ENCODE measurements at regions not wholly inside any gene's neighbourhood (a gene's known extent, or its start where the extent isn't known, plus 50 kb on each side); places are given as distances from the start of the nearest gene placed in this dataset.
"Not testable (repeated sequence)": the region's sequence is repeated elsewhere in the genome, so short reads cannot be mapped to it uniquely, and the experiment has no call there.

GRCh38 chr7:66413379-66414114 lies 208.4 kb downstream of the TPST1 start:
- ChIA-PET CTCF (interaction anchor here (0.5 to 1.6 kb wide), 6 partner anchors 12 to 259 kb away, joined by 3 to 4 read pairs (median 3); no protein-coding TSS in a partner anchor), POLR2A (no interaction called here)
- DNase-seq: peak; percentile 91
- Mint-ChIP-seq H3K27me3 (no peaks in the 10 kb centered on the region), H3K9me3 (no peaks in the 10 kb centered on the region), H3K4me1 (peaks cover 22% of the 10 kb centered on the region), H3K36me3 (ENCODE audit: low read depth) (no peaks in the 10 kb centered on the region), H3K27ac (peak overlapping the region; percentile 64), H3K4me3 (peak overlapping the region; percentile 68)

GRCh38 chr7:66415659-66416265 lies 210.6 kb downstream of the TPST1 start:
- POLR2A ChIA-PET: no interaction called here
- Mint-ChIP-seq H3K36me3 (ENCODE audit: low read depth) (no peaks in the 10 kb centered on the region), H3K27ac (no peak overlapping the region), H3K9me3 (no peaks in the 10 kb centered on the region), H3K27me3 (no peaks in the 10 kb centered on the region), H3K4me3 (no peak overlapping the region), H3K4me1 (peaks cover 22% of the 10 kb centered on the region)
- DNase-seq: no peak
- CTCF ChIA-PET: no interaction called here

GRCh38 chr7:66418537-66418936 lies 210.1 kb upstream of the KCTD7 start:
- POLR2A ChIA-PET: no interaction called here
- H3K9me3 Mint-ChIP-seq: no peaks in the 10 kb centered on the region
- DNase-seq: no peak
- peaks cover 16% of the 10 kb centered on the region for H3K4me1 Mint-ChIP-seq
- H3K36me3 Mint-ChIP-seq (ENCODE audit: low read depth): no peaks in the 10 kb centered on the region
- no peak overlapping the region for H3K27ac Mint-ChIP-seq
- no peak overlapping the region for H3K4me3 Mint-ChIP-seq
- CTCF ChIA-PET: no interaction called here
- H3K27me3 Mint-ChIP-seq: no peaks in the 10 kb centered on the region

GRCh38 chr7:66419210-66419609 lies 209.5 kb upstream of the KCTD7 start:
- Mint-ChIP-seq H3K27ac (no peak overlapping the region), H3K27me3 (no peaks in the 10 kb centered on the region), H3K4me1 (peaks cover 11% of the 10 kb centered on the region), H3K4me3 (no peak overlapping the region), H3K36me3 (ENCODE audit: low read depth) (no peaks in the 10 kb centered on the region), H3K9me3 (no peaks in the 10 kb centered on the region)
- CTCF ChIA-PET: interaction anchor here (0.6 kb wide), 2 partner anchors 388 to 901 kb away, joined by 3 read pairs; no protein-coding TSS in a partner anchor
- DNase-seq: no peak
- POLR2A ChIA-PET: interaction anchor here (0.8 kb wide), 1 partner anchor 17 kb away, joined by 4 read pairs; no protein-coding TSS in a partner anchor

GRCh38 chr7:66421830-66422475 lies 206.7 kb upstream of the KCTD7 start:
- ChIA-PET POLR2A (no interaction called here), CTCF (interaction anchor here (1.0 to 1.2 kb wide), 2 partner anchors 72 to 380 kb away, joined by 3 to 4 read pairs; no protein-coding TSS in a partner anchor)
- no peak for DNase-seq
- no peaks in the 10 kb centered on the region for H3K9me3 Mint-ChIP-seq
- no peak overlapping the region for H3K27ac Mint-ChIP-seq
- no peak overlapping the region for H3K4me3 Mint-ChIP-seq
- H3K4me1 Mint-ChIP-seq: no peaks in the 10 kb centered on the region
- no peaks in the 10 kb centered on the region for H3K27me3 Mint-ChIP-seq
- H3K36me3 Mint-ChIP-seq (ENCODE audit: low read depth): peaks cover 1% of the 10 kb centered on the region

- no peak for DNase-seq
- peaks cover 1% of the 10 kb centered on the region for H3K36me3 Mint-ChIP-seq (ENCODE audit: low read depth)
- no peaks in the 10 kb centered on the region for H3K9me3 Mint-ChIP-seq
- no peaks in the 10 kb centered on the region for H3K4me1 Mint-ChIP-seq
- ChIA-PET CTCF (no interaction called here), POLR2A (no interaction called here)
- no peaks in the 10 kb centered on the region for H3K27me3 Mint-ChIP-seq
- no peak overlapping the region for H3K4me3 Mint-ChIP-seq
- H3K27ac Mint-ChIP-seq: no peak overlapping the region
Measured at GRCh38 chr7:66423729-66424128, 205.0 kb upstream of the KCTD7 start.

GRCh38 chr7:66426332-66426731 lies 202.3 kb upstream of the KCTD7 start:
- DNase-seq: no peak
- POLR2A ChIA-PET: no interaction called here
- Mint-ChIP-seq H3K4me1 (no peaks in the 10 kb centered on the region), H3K4me3 (no peak overlapping the region), H3K9me3 (no peaks in the 10 kb centered on the region), H3K27ac (no peak overlapping the region), H3K36me3 (ENCODE audit: low read depth) (peaks cover 1% of the 10 kb centered on the region), H3K27me3 (no peaks in the 10 kb centered on the region)
- CTCF ChIA-PET: interaction anchor here (1.0 kb wide), 1 partner anchor 30 kb away, joined by 3 read pairs; no protein-coding TSS in a partner anchor

- DNase-seq: no peak
- no peak overlapping the region for H3K4me3 Mint-ChIP-seq
- peaks cover 1% of the 10 kb centered on the region for H3K36me3 Mint-ChIP-seq (ENCODE audit: low read depth)
- CTCF ChIA-PET: interaction anchor here (0.6 kb wide), 1 partner anchor 153 kb away, joined by 3 read pairs; no protein-coding TSS in a partner anchor
- no peak overlapping the region for H3K27ac Mint-ChIP-seq
- POLR2A ChIA-PET: no interaction called here
- H3K9me3 Mint-ChIP-seq: no peaks in the 10 kb centered on the region
- no peaks in the 10 kb centered on the region for H3K27me3 Mint-ChIP-seq
- no peaks in the 10 kb centered on the region for H3K4me1 Mint-ChIP-seq
Measured at GRCh38 chr7:66426996-66427395, 201.7 kb upstream of the KCTD7 start.

- H3K9me3 Mint-ChIP-seq: no peaks in the 10 kb centered on the region
- no peaks in the 10 kb centered on the region for H3K27me3 Mint-ChIP-seq
- H3K36me3 Mint-ChIP-seq (ENCODE audit: low read depth): peaks cover 1% of the 10 kb centered on the region
- POLR2A ChIA-PET: interaction anchor here (0.6 to 0.7 kb wide), 2 partner anchors 58 to 386 kb away, joined by 3 to 9 read pairs; no protein-coding TSS in a partner anchor
- no peaks in the 10 kb centered on the region for H3K4me1 Mint-ChIP-seq
- CTCF ChIA-PET: interaction anchor here (0.6 kb wide), 1 partner anchor 384 kb away, joined by 3 read pairs; no protein-coding TSS in a partner anchor
- H3K4me3 Mint-ChIP-seq: no peak overlapping the region
- no peak for DNase-seq
- H3K27ac Mint-ChIP-seq: no peak overlapping the region
Measured at GRCh38 chr7:66427956-66428355, 200.7 kb upstream of the KCTD7 start.

- CTCF ChIA-PET: no interaction called here
- no peaks in the 10 kb centered on the region for H3K36me3 Mint-ChIP-seq (ENCODE audit: low read depth)
Measured at GRCh38 chr7:66429498-66430163, 199.1 kb upstream of the KCTD7 start.

GRCh38 chr7:66430164-66430545 lies 198.5 kb upstream of the KCTD7 start:
- Mint-ChIP-seq H3K27ac (no peak overlapping the region), H3K9me3 (no peaks in the 10 kb centered on the region), H3K4me3 (no peak overlapping the region), H3K36me3 (ENCODE audit: low read depth) (no peaks in the 10 kb centered on the region), H3K27me3 (no peaks in the 10 kb centered on the region), H3K4me1 (no peaks in the 10 kb centered on the region)
- no peak for DNase-seq
- ChIA-PET CTCF (no interaction called here), POLR2A (no interaction called here)

More at GRCh38 chr7:66429498-66430163, 199.1 kb upstream of the KCTD7 start:
- Mint-ChIP-seq H3K4me1 (no peaks in the 10 kb centered on the region), H3K9me3 (no peaks in the 10 kb centered on the region), H3K27ac (no peak overlapping the region), H3K27me3 (no peaks in the 10 kb centered on the region), H3K4me3 (no peak overlapping the region)
- POLR2A ChIA-PET: no interaction called here
- DNase-seq: no peak

GRCh38 chr7:66438703-66439405 lies 189.8 kb upstream of the KCTD7 start:
- DNase-seq; H3K27me3 Mint-ChIP-seq; POLR2A ChIA-PET; CTCF ChIA-PET; H3K27ac Mint-ChIP-seq; H3K4me3 Mint-ChIP-seq; H3K36me3 Mint-ChIP-seq (ENCODE audit: low read depth); H3K4me1 Mint-ChIP-seq; H3K9me3 Mint-ChIP-seq: not testable (repeated sequence)

All from activated CD4-positive, alpha-beta T cell treated with anti-CD3 and anti-CD28 coated beads, Interleukin-2, amount 10 ng/mL, durations not matched to agents 7 days and 5 days (primary cell).